GM12891 (cell line): ENCODE measurements at regions not wholly inside any gene's neighbourhood (a gene's known extent, or its start where the extent isn't known, plus 50 kb on each side); places are given as distances from the start of the nearest gene placed in this dataset.

Experiments
- DNase-seq: peaks from one replicate; pipeline ENCODE4 v3.0.0; 2011; ENCODE audit warnings: low spot score; ENCODE audit not compliant: insufficient read length
- FAIRE-seq: peaks from 2 replicates; lab custom pipeline; 2011; peaks lifted over from hg19 to GRCh38; lab: Jason Lieb, UNC
- PAX5 ChIP-seq: IDR thresholded peaks from 2 replicates; pipeline ENCODE4 v1.6.1; 2011; ENCODE audit warnings: low read length, moderate library complexity, mild to moderate bottlenecking; ENCODE audit not compliant: insufficient read depth, severe bottlenecking
- POLR2A ChIP-seq: IDR thresholded peaks from 2 replicates; pipeline ENCODE4 v1.6.1; 2011; ENCODE audit warnings: low read depth, low read length, control low read depth
- POLR2AphosphoS5 ChIP-seq: IDR thresholded peaks from 2 replicates; pipeline ENCODE4 v1.6.1; 2011; ENCODE audit warnings: low read depth, low read length, control low read depth
- POU2F2 ChIP-seq: IDR thresholded peaks from 2 replicates; pipeline ENCODE4 v1.6.1; 2011; ENCODE audit warnings: low read depth, mild to moderate bottlenecking, control low read depth, low read length, moderate library complexity
- SPI1 ChIP-seq: IDR thresholded peaks from 2 replicates; pipeline ENCODE4 v1.6.1; 2011; ENCODE audit warnings: low read depth, low read length, control low read depth
- TAF1 ChIP-seq: IDR thresholded peaks from 2 replicates; pipeline ENCODE4 v1.6.1; 2011; ENCODE audit warnings: low read depth, low read length, control low read depth

DNA sequence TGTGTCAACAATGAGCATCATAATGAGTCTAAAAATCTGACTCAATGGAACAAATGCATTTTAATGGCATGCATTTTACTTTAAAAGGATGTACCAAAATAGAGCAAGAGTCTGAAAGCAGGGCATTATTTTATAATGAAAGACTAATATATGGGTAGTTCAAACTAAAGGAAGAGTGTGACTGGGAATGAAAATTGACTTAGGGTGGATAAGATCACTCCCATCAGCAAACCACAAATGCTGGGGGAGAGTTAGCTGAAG is 114.7 kb downstream of the SOX4 start:
- TF ChIP-seq PAX5 = no peak
- no peak for TF ChIP-seq SPI1
- TF ChIP-seq POU2F2 = no peak
- TF ChIP-seq POLR2AphosphoS5 = no peak
- no peak for TF ChIP-seq POLR2A
- no peak for TF ChIP-seq TAF1
- FAIRE-seq (no peak), DNase-seq (no peak)

- TF ChIP-seq PAX5 = no peak
- no peak for TF ChIP-seq POLR2A
- no peak for TF ChIP-seq TAF1
- TF ChIP-seq POU2F2 = no peak
- TF ChIP-seq POLR2AphosphoS5 = no peak
- TF ChIP-seq SPI1 = no peak
- FAIRE-seq = no peak
- DNase-seq = no peak
Measured at GRCh38 chr6:21710216-21710615, 116.7 kb downstream of the SOX4 start.

DNA sequence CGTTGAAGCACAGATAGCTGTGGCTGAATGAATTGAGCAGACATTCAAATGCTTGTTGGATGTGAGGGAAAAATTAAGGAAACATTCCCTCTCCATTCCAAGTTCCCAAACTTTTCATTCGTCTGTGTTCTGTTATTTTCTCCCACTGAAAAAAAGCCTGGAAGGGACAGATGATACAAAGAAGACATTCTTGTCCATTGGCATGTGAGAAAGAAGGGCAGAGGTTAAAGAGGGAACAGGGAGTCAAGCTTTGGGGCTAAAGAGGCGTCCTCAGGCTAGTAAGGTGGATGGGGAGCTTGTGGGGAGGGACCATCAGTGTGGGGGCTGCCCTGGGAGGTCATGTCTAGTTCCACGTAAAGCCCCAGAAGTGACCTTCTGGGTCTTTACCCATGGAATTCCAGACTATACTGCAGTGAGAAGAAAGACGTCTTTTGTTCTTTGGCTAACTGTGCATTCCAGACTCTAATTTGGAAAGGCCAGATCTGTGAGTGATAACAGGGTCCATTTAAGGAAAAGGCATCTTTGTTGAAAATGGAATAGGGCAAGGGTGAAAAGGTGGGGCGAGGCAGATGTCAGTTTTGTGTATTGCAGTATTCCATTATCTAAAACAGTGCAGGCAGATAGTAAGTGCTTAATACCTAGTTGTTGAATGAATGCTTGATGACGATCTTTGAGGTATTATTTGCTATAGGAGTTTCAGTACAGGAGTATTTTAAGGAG is 117.5 kb downstream of the SOX4 start:
- FAIRE-seq (no peak), DNase-seq (no peak)
- TF ChIP-seq POLR2AphosphoS5 (no peak), TAF1 (no peak), POLR2A (no peak), POU2F2 (no peak), PAX5 (no peak), SPI1 (no peak)

- TF ChIP-seq SPI1 (no peak), POLR2A (no peak), PAX5 (no peak), POU2F2 (no peak), POLR2AphosphoS5 (no peak), TAF1 (no peak)
- FAIRE-seq (no peak), DNase-seq (no peak)
Measured at GRCh38 chr6:21712213-21712612, 118.7 kb downstream of the SOX4 start.

- no peak for DNase-seq
- TF ChIP-seq POLR2A (no peak), POU2F2 (no peak), TAF1 (no peak), PAX5 (no peak)
- FAIRE-seq = no peak
Measured at GRCh38 chr6:21713481-21713880, 119.9 kb downstream of the SOX4 start.

DNA sequence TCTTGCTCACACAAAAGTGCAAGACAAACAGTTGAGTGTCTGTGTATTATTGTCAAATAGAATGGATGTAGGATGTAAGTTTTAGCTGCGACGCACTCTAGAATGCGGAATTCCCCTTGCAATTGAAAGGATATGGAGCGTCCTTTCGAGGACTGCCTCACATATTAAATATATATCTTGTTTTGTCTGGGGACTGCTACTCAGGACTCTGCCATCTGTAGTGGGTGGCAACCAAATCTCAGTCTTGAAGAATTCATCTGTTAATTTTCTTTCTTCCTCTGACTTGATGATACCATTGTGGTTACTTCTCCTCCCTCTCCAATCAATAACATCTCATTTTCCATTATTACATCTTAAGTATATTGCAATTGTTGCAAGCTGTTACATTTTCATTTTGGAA is 121.6 kb downstream of the SOX4 start:
- FAIRE-seq (no peak), DNase-seq (no peak)
- TF ChIP-seq SPI1 (no peak), POLR2A (no peak), POLR2AphosphoS5 (no peak), POU2F2 (no peak), TAF1 (no peak), PAX5 (no peak)

GRCh38 chr6:21722510-21722909 is 129.0 kb downstream of the SOX4 start:
- FAIRE-seq (no peak), DNase-seq (no peak)
- TF ChIP-seq POLR2AphosphoS5 (no peak), POLR2A (no peak), POU2F2 (no peak), TAF1 (no peak), SPI1 (no peak), PAX5 (no peak)

DNA sequence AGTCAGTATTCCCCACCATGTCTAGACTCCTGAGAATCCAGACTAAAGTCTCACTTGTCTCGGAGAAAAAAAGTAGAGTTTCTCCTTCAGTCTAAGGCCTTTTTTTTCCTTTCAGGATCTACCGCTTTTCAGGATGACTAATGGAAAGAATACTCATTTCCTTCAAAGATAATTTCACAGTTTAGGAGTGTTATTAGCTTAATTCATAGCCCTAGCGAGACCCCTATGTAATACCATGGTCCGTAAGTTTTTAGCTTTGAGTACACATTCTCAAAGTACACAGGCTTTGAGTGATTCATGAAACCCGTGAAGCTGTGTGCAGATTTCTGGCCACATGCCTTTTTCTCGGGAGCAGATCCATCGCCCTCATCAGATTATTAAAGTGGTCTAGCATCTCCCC is 133.1 kb downstream of the SOX4 start:
- DNase-seq (no peak), FAIRE-seq (no peak)
- TF ChIP-seq TAF1 (no peak), PAX5 (no peak), POLR2AphosphoS5 (no peak), POLR2A (no peak), POU2F2 (no peak)

DNA sequence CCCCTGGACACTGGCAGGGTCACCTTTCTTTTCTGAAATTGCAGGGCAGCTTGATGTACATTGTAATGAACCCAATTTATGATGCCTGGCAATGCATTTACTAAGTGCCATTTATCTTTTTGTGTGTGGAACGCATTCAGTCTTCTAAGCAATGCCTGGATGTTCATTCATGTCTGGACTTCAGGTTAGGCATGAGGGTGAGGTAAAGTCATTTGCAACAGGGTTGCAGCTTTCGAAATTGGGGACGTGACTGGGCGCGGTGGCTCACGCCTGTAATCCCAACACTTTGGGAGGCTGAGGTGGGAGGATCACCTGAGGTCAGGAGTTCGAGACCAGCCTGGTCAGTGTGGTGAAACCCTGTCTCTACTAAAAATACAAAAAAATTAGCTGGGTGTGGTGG is 134.6 kb downstream of the SOX4 start:
- FAIRE-seq (no peak), DNase-seq (no peak)
- TF ChIP-seq POU2F2 (no peak), POLR2AphosphoS5 (no peak), SPI1 (no peak), PAX5 (no peak), TAF1 (no peak), POLR2A (no peak)

DNA sequence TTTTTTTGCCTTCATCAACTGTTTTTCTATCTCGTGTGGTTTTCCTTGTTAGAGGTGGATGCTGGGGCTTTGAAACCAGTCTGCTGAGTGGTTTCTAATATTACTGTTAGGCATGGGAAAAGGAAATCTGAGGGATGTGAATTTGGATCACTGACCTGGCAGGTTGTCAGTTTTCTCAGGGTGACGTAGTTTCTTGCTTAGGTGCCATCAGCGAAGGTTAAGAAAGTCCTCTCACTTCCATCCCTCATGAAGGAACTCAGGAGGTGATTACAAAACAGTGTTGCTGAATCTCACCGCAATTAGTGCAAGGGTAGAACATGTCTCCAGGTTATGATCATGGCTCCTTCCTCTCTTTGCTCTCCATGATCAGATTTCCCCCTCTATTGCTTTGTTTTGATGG is 135.9 kb downstream of the SOX4 start:
- no peak for TF ChIP-seq SPI1
- no peak for TF ChIP-seq POLR2AphosphoS5
- TF ChIP-seq TAF1 = no peak
- TF ChIP-seq POU2F2 = no peak
- no peak for TF ChIP-seq PAX5
- TF ChIP-seq POLR2A = no peak
- FAIRE-seq = no peak
- no peak for DNase-seq
